HPDE6-E6E7 (cell line): ENCODE measurements at regions not wholly inside any gene's neighbourhood (a gene's known extent, or its start where the extent isn't known, plus 50 kb on each side); places are given as distances from the start of the nearest gene placed in this dataset.

Experiments
- DNase-seq: peaks from one replicate; pipeline ENCODE4 v3.0.0; 2011; ENCODE audit warnings: missing footprints; ENCODE audit errors: extremely low spot score

- no peak for DNase-seq
Observed at GRCh38 chr7:21217365-21217764, 210.5 kb upstream of the SP4 start.

GRCh38 chr7:21218155-21218554 is 209.7 kb upstream of the SP4 start:
- DNase-seq: no peak

- DNase-seq: no peak
Observed at GRCh38 chr7:21221130-21221529, 206.8 kb upstream of the SP4 start.

GRCh38 chr7:21238400-21239116 is 189.3 kb upstream of the SP4 start:
- DNase-seq: no peak

- DNase-seq: no peak
Observed at GRCh38 chr7:21243265-21243664, 184.6 kb upstream of the SP4 start.

- DNase-seq: no peak
Observed at GRCh38 chr7:21251151-21251800, 176.6 kb upstream of the SP4 start.

- DNase-seq: peak; percentile 38
Observed at GRCh38 chr7:21253740-21254687, 173.9 kb upstream of the SP4 start.

- no peak for DNase-seq
Observed at GRCh38 chr7:21256310-21256877, 171.5 kb upstream of the SP4 start.

GRCh38 chr7:21260939-21261338 is 166.9 kb upstream of the SP4 start:
- DNase-seq: no peak

GRCh38 chr7:21261627-21262594 is 166.0 kb upstream of the SP4 start:
- DNase-seq: peak; percentile 11

GRCh38 chr7:21269021-21269420 is 158.9 kb upstream of the SP4 start:
- no peak for DNase-seq

- no peak for DNase-seq
Observed at GRCh38 chr7:21276471-21277035, 151.3 kb upstream of the SP4 start.

GRCh38 chr7:21278944-21279343 is 148.9 kb upstream of the SP4 start:
- no peak for DNase-seq

GRCh38 chr7:21281193-21281592 is 146.7 kb upstream of the SP4 start:
- DNase-seq: no peak

GRCh38 chr7:21293771-21294170 is 134.1 kb upstream of the SP4 start:
- no peak for DNase-seq

GRCh38 chr7:21299766-21300165 is 128.1 kb upstream of the SP4 start:
- no peak for DNase-seq

GRCh38 chr7:21300692-21301091 is 127.2 kb upstream of the SP4 start:
- DNase-seq: no peak

GRCh38 chr7:21304808-21305375 is 123.0 kb upstream of the SP4 start:
- no peak for DNase-seq

GRCh38 chr7:21305455-21306235 is 122.2 kb upstream of the SP4 start:
- peak; percentile 38 for DNase-seq
